DND-41 (cell line): ENCODE measurements at regions not wholly inside any gene's neighbourhood (a gene's known extent, or its start where the extent isn't known, plus 50 kb on each side); places are given as distances from the start of the nearest gene placed in this dataset.

Experiments
- ATAC-seq: fragments of 200-7000 bp; cut with Tn5 transposase; 3 replicates; pipeline ENCODE4 v1.9.1; 2021; ENCODE audit warnings: low read depth; ENCODE audit not compliant: insufficient read depth
- DNase-seq: peaks from one replicate; pipeline ENCODE4 v3.0.0-alpha.2; 2020
- H2AFZ ChIP-seq: 2 replicates; pipeline ENCODE4 v1.6.0; 2012; ENCODE audit warnings: low read depth, low read length
- H3K27ac ChIP-seq: 2 replicates; pipeline ENCODE4 v1.5.1; 2012; ENCODE audit warnings: low read length, inconsistent platforms
- H3K27me3 ChIP-seq: fragments of 200-600 bp; sonication (generic); 2 replicates; pipeline ENCODE4 v1.6.0; 2012; ENCODE audit warnings: low read length, mild to moderate bottlenecking, inconsistent platforms; ENCODE audit not compliant: insufficient read depth, poor library complexity
- H3K36me3 ChIP-seq: 2 replicates; pipeline ENCODE4 v1.5.1; 2012; ENCODE audit warnings: low read length, inconsistent platforms; ENCODE audit not compliant: insufficient read depth
- H3K4me1 ChIP-seq: 2 replicates; pipeline ENCODE4 v1.5.1; 2012; ENCODE audit warnings: mild to moderate bottlenecking, low read length; ENCODE audit not compliant: insufficient read depth
- H3K4me2 ChIP-seq: 2 replicates; pipeline ENCODE4 v1.6.0; 2012; ENCODE audit warnings: mild to moderate bottlenecking, moderate library complexity, low read length, inconsistent platforms; ENCODE audit not compliant: insufficient read depth
- H3K4me3 ChIP-seq, 2 experiments: fragments of 200-600 bp in 1 of 2; shearing (Covaris generic) in 1 of 2; 2 replicates each; pipeline ENCODE4 v1.5.1; 2012 to 2016; ENCODE audit warnings: inconsistent platforms in 2 of 2, low read length in 2 of 2, mild to moderate bottlenecking in 2 of 2, low read depth in 1 of 2, moderate library complexity in 1 of 2
- H3K79me2 ChIP-seq: 2 replicates; pipeline ENCODE4 v1.6.0; 2012; ENCODE audit warnings: low read length, inconsistent platforms; ENCODE audit not compliant: insufficient read depth
- H3K9ac ChIP-seq: 2 replicates; pipeline ENCODE4 v1.6.0; 2012; ENCODE audit warnings: low read depth, mild to moderate bottlenecking, inconsistent platforms, low read length, moderate library complexity
- H3K9me3 ChIP-seq: 2 replicates; pipeline ENCODE4 v1.5.1; 2012; ENCODE audit warnings: low read length, moderate library complexity, mild to moderate bottlenecking, inconsistent platforms; ENCODE audit not compliant: insufficient read depth, severe bottlenecking
- H4K20me1 ChIP-seq: 2 replicates; pipeline ENCODE4 v1.6.0; 2012; ENCODE audit warnings: low read length; ENCODE audit not compliant: insufficient read depth
- EZH2 ChIP-seq: IDR thresholded peaks from 3 replicates; pipeline ENCODE4 v1.6.1; 2012; ENCODE audit warnings: borderline replicate concordance, low read depth, mild to moderate bottlenecking, moderate library complexity, low read length, inconsistent platforms; ENCODE audit not compliant: severe bottlenecking
- TF ChIP-seq, protein P1 (sequence below): IDR thresholded peaks from 2 replicates; pipeline ENCODE4 v1.5.1; 2012; ENCODE audit warnings: borderline replicate concordance, low read length, moderate library complexity, mild to moderate bottlenecking; ENCODE audit not compliant: poor library complexity, severe bottlenecking; ENCODE audit errors: extremely low read depth

DNA sequence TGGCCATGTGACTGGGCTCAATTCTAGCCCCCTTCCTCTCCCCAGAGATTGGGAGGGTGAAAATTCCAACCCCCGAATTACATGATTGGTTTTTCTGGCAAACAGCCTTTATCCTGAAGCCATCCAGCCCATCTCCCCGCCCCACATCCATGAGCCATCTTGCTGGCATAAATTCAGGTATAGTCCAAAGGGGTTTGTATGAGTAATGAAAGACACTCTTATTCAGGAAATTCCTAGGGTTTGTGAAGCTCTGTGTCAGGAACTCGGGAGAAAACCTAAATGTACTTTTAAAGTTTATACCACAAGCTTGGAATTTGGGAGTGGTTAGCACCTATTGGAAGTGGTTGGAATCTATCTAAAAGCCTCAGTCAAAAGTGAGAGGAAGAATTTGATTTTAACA lies 80.6 kb upstream of the SIMC1 start:
- TF ChIP-seq, protein P1, sequence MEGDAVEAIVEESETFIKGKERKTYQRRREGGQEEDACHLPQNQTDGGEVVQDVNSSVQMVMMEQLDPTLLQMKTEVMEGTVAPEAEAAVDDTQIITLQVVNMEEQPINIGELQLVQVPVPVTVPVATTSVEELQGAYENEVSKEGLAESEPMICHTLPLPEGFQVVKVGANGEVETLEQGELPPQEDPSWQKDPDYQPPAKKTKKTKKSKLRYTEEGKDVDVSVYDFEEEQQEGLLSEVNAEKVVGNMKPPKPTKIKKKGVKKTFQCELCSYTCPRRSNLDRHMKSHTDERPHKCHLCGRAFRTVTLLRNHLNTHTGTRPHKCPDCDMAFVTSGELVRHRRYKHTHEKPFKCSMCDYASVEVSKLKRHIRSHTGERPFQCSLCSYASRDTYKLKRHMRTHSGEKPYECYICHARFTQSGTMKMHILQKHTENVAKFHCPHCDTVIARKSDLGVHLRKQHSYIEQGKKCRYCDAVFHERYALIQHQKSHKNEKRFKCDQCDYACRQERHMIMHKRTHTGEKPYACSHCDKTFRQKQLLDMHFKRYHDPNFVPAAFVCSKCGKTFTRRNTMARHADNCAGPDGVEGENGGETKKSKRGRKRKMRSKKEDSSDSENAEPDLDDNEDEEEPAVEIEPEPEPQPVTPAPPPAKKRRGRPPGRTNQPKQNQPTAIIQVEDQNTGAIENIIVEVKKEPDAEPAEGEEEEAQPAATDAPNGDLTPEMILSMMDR = no peak
- TF ChIP-seq EZH2 = no peak
- Histone ChIP-seq H3K4me1 (no peaks in the 10 kb centered on the region), H4K20me1 (no peaks in the 10 kb centered on the region), H3K4me2 (no peak overlapping the region), H3K9ac (no peak overlapping the region), H3K9me3 (no peaks in the 10 kb centered on the region), H3K36me3 (no peaks in the 10 kb centered on the region), H2AFZ (no peak overlapping the region), H3K27ac (no peak overlapping the region), H3K4me3 (no peak overlapping the region), H3K27me3 (peaks cover 19% of the 10 kb centered on the region), H3K79me2 (no peaks in the 10 kb centered on the region)
- no peak for DNase-seq
- no peak for ATAC-seq

DNA sequence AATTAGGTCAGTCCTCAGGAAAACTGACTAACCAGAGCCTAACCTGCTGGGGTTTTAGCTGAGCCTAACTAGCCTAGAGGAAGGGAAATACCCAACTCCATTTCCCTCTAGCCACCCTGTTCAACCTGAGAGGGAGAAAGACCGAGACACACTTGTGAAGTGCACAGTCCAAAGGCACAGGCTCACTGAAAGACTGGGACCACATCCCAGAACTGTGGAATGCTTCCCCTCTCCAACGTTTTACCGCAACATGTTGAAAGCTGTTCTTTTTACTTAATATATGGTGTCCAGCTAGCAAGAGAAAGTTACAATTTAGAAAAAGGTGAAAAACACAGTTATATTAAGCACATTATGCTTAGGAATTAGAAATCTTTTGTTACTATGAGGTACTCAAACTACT lies 76.8 kb upstream of the SIMC1 start:
- TF ChIP-seq, protein P1 = no peak
- TF ChIP-seq EZH2 = no peak

DNA sequence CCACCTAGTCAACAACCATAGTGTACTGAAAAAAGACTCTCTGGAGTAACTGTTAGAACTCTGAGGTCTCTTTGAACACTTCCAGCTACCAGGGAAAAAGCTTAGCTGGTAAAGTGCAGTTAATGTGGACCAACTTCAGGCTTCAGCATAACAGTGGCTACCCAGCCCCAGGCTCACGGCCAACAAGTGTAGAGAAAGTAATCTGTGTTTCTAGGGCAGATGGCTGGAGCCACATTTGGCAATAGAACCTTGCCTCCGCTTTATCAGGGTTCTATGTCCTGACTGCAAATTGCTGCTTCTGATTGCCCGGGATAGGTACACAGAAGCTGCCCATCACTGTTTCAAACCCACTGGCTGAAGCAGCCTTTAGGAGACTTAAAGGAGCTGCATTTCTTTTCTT lies 76.0 kb upstream of the SIMC1 start:
- H4K20me1 ChIP-seq = no peaks in the 10 kb centered on the region; the same call in 1 of the 2 replicates
- H3K36me3 ChIP-seq = no peaks in the 10 kb centered on the region
- no peaks in the 10 kb centered on the region for H3K79me2 ChIP-seq
- H3K27ac ChIP-seq = no peak overlapping the region
- DNase-seq (no peak), ATAC-seq (no peak)
- no peak for TF ChIP-seq EZH2
- TF ChIP-seq, protein P1 = no peak
- no peaks in the 10 kb centered on the region for H3K9me3 ChIP-seq
- no peak overlapping the region for H3K4me2 ChIP-seq
- H3K9ac ChIP-seq = no peak overlapping the region
- no peak overlapping the region for H3K4me3 ChIP-seq
- H2AFZ ChIP-seq = no peak overlapping the region
- H3K4me1 ChIP-seq = no peaks in the 10 kb centered on the region
- H3K27me3 ChIP-seq = peaks cover 26% of the 10 kb centered on the region

More for the DNA sequence above, 76.8 kb upstream of the SIMC1 start:
- Histone ChIP-seq H3K36me3 (no peaks in the 10 kb centered on the region), H3K9me3 (no peaks in the 10 kb centered on the region), H3K9ac (no peak overlapping the region), H3K27ac (no peak overlapping the region), H3K27me3 (peaks cover 20% of the 10 kb centered on the region), H4K20me1 (no peaks in the 10 kb centered on the region; the same call in 1 of the 2 replicates), H3K4me2 (no peak overlapping the region), H2AFZ (no peak overlapping the region), H3K4me3 (no peak overlapping the region), H3K79me2 (no peaks in the 10 kb centered on the region), H3K4me1 (no peaks in the 10 kb centered on the region)
- ATAC-seq (no peak), DNase-seq (no peak)

DNA sequence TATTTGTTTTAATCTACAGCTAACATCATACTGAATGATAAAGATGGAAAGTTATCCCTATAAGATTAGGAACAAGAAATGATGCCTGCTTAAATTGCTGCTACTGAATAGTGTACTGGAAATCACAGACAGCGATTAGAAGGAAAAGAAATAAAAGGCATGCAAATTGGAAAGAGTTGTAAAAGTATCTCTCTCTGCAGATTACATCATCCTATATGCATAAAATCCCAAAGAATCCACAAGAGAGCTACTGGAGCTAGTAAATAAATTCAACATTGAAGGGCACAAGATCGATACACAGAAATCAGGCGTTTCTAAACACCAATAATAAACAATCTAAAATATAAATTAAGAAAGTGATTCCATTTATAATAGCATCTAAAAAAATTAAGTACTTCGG lies 75.3 kb upstream of the SIMC1 start:
- H3K9ac ChIP-seq = no peak overlapping the region
- TF ChIP-seq EZH2 = no peak
- TF ChIP-seq, protein P1 = no peak
- no peaks in the 10 kb centered on the region for H3K9me3 ChIP-seq
- no peaks in the 10 kb centered on the region for H3K79me2 ChIP-seq
- H3K4me3 ChIP-seq = no peak overlapping the region
- no peaks in the 10 kb centered on the region for H3K4me1 ChIP-seq
- DNase-seq (no peak), ATAC-seq (no peak)
- peaks cover 23% of the 10 kb centered on the region for H3K27me3 ChIP-seq
- H2AFZ ChIP-seq = no peak overlapping the region
- H3K36me3 ChIP-seq = no peaks in the 10 kb centered on the region
- H3K27ac ChIP-seq = no peak overlapping the region
- H3K4me2 ChIP-seq = no peak overlapping the region
- H4K20me1 ChIP-seq = no peaks in the 10 kb centered on the region; the same call in 1 of the 2 replicates
